SK-N-SH treated with all-trans-retinoic acid at 6 μM for 48 hours (cell line): ENCODE measurements at regions not wholly inside any gene's neighbourhood (a gene's known extent, or its start where the extent isn't known, plus 50 kb on each side); places are given as distances from the start of the nearest gene placed in this dataset.

Experiments
- ATAC-seq: fragments of 200-7000 bp; cut with Tn5 transposase; 3 replicates; pipeline ENCODE4 v1.9.1; 2020; ENCODE audit warnings: mild to moderate bottlenecking, moderate library complexity
- ARNTL ChIP-seq: fragments of 450-650 bp; formaldehyde crosslinking; IDR thresholded peaks from 2 replicates; pipeline ENCODE4 v1.5.0; 2020; ENCODE audit warnings: low read depth, mild to moderate bottlenecking, moderate library complexity, borderline replicate concordance
- BACH2 ChIP-seq: fragments of 250-450 bp; sonication (Bioruptor Pico); IDR thresholded peaks from 2 replicates; pipeline ENCODE4 v1.9.0; 2021; ENCODE audit warnings: mild to moderate bottlenecking, borderline replicate concordance
- CREB5 ChIP-seq: fragments of 250-450 bp; sonication (Bioruptor Pico); IDR thresholded peaks from 2 replicates; pipeline ENCODE4 v1.5.1; 2020; ENCODE audit warnings: low read depth, mild to moderate bottlenecking, moderate library complexity
- CSRNP3 ChIP-seq: fragments of 250-450 bp; sonication (Bioruptor Pico); IDR thresholded peaks from 2 replicates; pipeline ENCODE4 v1.5.1; 2021; ENCODE audit warnings: mild to moderate bottlenecking, moderate library complexity
- ESRRG ChIP-seq: fragments of 250-450 bp; sonication (Bioruptor Pico); IDR thresholded peaks from 2 replicates; pipeline ENCODE4 v1.6.1; 2021; ENCODE audit warnings: mild to moderate bottlenecking
- GLIS3 ChIP-seq: fragments of 250-450 bp; sonication (Bioruptor Pico); IDR thresholded peaks from 2 replicates; pipeline ENCODE4 v1.5.0; 2020; ENCODE audit warnings: mild to moderate bottlenecking, moderate library complexity
- ISL1 ChIP-seq: fragments of 250-450 bp; sonication (Bioruptor Pico); IDR thresholded peaks from 2 replicates; pipeline ENCODE4 v2.1.2; 2022; ENCODE audit warnings: mild to moderate bottlenecking, moderate library complexity
- OSR1 ChIP-seq: fragments of 250-450 bp; sonication (Bioruptor Pico); IDR thresholded peaks from 2 replicates; pipeline ENCODE4 v1.8.0; 2022; ENCODE audit warnings: moderate library complexity, mild to moderate bottlenecking, inconsistent platforms
- PATZ1 ChIP-seq: fragments of 250-450 bp; sonication (Bioruptor Pico); IDR thresholded peaks from 2 replicates; pipeline ENCODE4 v1.8.0; 2020; ENCODE audit warnings: mild to moderate bottlenecking, moderate library complexity, borderline replicate concordance
- POU6F1 ChIP-seq: fragments of 250-450 bp; sonication (Bioruptor Pico); IDR thresholded peaks from 2 replicates; pipeline ENCODE4 v1.8.0; 2021; ENCODE audit warnings: low read depth, mild to moderate bottlenecking, moderate library complexity, borderline replicate concordance
- PPARA ChIP-seq: fragments of 250-450 bp; sonication (Bioruptor Pico); IDR thresholded peaks from 2 replicates; pipeline ENCODE4 v1.5.0; 2020; ENCODE audit warnings: mild to moderate bottlenecking, borderline replicate concordance
- RARB ChIP-seq: fragments of 250-450 bp; sonication (Bioruptor Pico); IDR thresholded peaks from 2 replicates; pipeline ENCODE4 v1.8.0; 2021; ENCODE audit warnings: mild to moderate bottlenecking, moderate library complexity
- SNAI2 ChIP-seq: fragments of 250-450 bp; sonication (Bioruptor Pico); IDR thresholded peaks from 2 replicates; pipeline ENCODE4 v1.5.0; 2020; ENCODE audit warnings: mild to moderate bottlenecking, moderate library complexity
- TCF4 ChIP-seq: fragments of 250-450 bp; sonication (Bioruptor Pico); IDR thresholded peaks from 2 replicates; pipeline ENCODE4 v1.8.0; 2021; ENCODE audit warnings: mild to moderate bottlenecking, moderate library complexity, borderline replicate concordance
- TOX ChIP-seq: fragments of 250-450 bp; sonication (Bioruptor Pico); IDR thresholded peaks from 2 replicates; pipeline ENCODE4 v1.8.0; 2021; ENCODE audit warnings: mild to moderate bottlenecking, moderate library complexity, borderline replicate concordance
- TSHZ2 ChIP-seq: fragments of 250-450 bp; sonication (Bioruptor Pico); IDR thresholded peaks from 2 replicates; pipeline ENCODE4 v1.5.0; 2020; ENCODE audit warnings: mild to moderate bottlenecking, moderate library complexity
- ZFP3 ChIP-seq: fragments of 250-450 bp; sonication (Bioruptor Pico); IDR thresholded peaks from 2 replicates; pipeline ENCODE4 v1.5.0; 2020; ENCODE audit warnings: mild to moderate bottlenecking, moderate library complexity
- ZFP30 ChIP-seq: fragments of 450-650 bp; formaldehyde crosslinking; IDR thresholded peaks from 2 replicates; pipeline ENCODE4 v1.5.0; 2022; ENCODE audit warnings: mild to moderate bottlenecking, moderate library complexity
- ZNF565 ChIP-seq: fragments of 450-650 bp; formaldehyde crosslinking; conservative IDR thresholded peaks from 2 replicates; pipeline ENCODE4 v1.5.0; 2020; ENCODE audit warnings: low read depth, mild to moderate bottlenecking, moderate library complexity
- ZNF70 ChIP-seq: fragments of 450-650 bp; formaldehyde crosslinking; IDR thresholded peaks from 2 replicates; pipeline ENCODE4 v1.5.0; 2020; ENCODE audit warnings: mild to moderate bottlenecking, moderate library complexity
- ZNF8 ChIP-seq: fragments of 450-650 bp; formaldehyde crosslinking; IDR thresholded peaks from 2 replicates; pipeline ENCODE4 v1.5.0; 2020; ENCODE audit warnings: mild to moderate bottlenecking, moderate library complexity

- no peak for ATAC-seq
- TF ChIP-seq RARB (CRISPR knock-in tag) (no peak), ZNF565 (CRISPR knock-in tag) (no peak), ARNTL (CRISPR knock-in tag) (no peak), ESRRG (CRISPR knock-in tag) (no peak), SNAI2 (CRISPR knock-in tag) (no peak), ZNF70 (no peak), POU6F1 (CRISPR knock-in tag) (no peak), CSRNP3 (CRISPR knock-in tag) (no peak), TOX (CRISPR knock-in tag) (no peak), ISL1 (CRISPR knock-in tag) (no peak), BACH2 (CRISPR knock-in tag) (no peak), TSHZ2 (CRISPR knock-in tag) (no peak), PATZ1 (CRISPR knock-in tag) (no peak), PPARA (CRISPR knock-in tag) (no peak), TCF4 (no peak)
These were observed 78.5 kb downstream of the MID1IP1 start for GRCh38 chrX:38879631-38880220.

GRCh38 chrX:38880296-38880854 is 79.1 kb downstream of the MID1IP1 start:
- TF ChIP-seq RARB (CRISPR knock-in tag) (no peak), TOX (CRISPR knock-in tag) (no peak), POU6F1 (CRISPR knock-in tag) (no peak), ISL1 (CRISPR knock-in tag) (no peak), PPARA (CRISPR knock-in tag) (no peak), ARNTL (CRISPR knock-in tag) (no peak), TCF4 (no peak), CSRNP3 (CRISPR knock-in tag) (no peak), OSR1 (CRISPR knock-in tag) (no peak), PATZ1 (CRISPR knock-in tag) (no peak), GLIS3 (CRISPR knock-in tag) (no peak), CREB5 (no peak), ZNF70 (no peak), ZNF8 (no peak), BACH2 (CRISPR knock-in tag) (no peak), ZFP30 (CRISPR knock-in tag) (no peak), ZFP3 (CRISPR knock-in tag) (no peak)
- TF ChIP-seq, all 23 proteins: peak for 0
- no peak for ATAC-seq
